GM23338 (cell line): ENCODE measurements at regions not wholly inside any gene's neighbourhood (a gene's known extent, or its start where the extent isn't known, plus 50 kb on each side); places are given as distances from the start of the nearest gene placed in this dataset.

Experiments used
- ATAC-seq: fragments of 200-7000 bp; cut with Tn5 transposase; 3 replicates; pipeline ENCODE4 v1.9.1; 2020
- DNase-seq: peaks from one replicate; pipeline ENCODE4 v3.0.0-alpha.2; 2015; ENCODE audit warnings: low spot score
- H2AFZ ChIP-seq: fragments of 200-600 bp; sonication (generic); 2 replicates; pipeline ENCODE4 v1.8.0; 2016; ENCODE audit warnings: antibody characterized with exemption, mild to moderate bottlenecking, moderate library complexity
- H3F3A ChIP-seq: fragments of 200-600 bp; sonication (generic); replicated peaks from 2 replicates; pipeline ENCODE4 v1.8.0; 2017; ENCODE audit warnings: antibody characterized with exemption, mixed run types, low read depth
- H3K27ac ChIP-seq: fragments of 200-600 bp; sonication (generic); 2 replicates; pipeline ENCODE4 v1.6.1; 2016; ENCODE audit warnings: low read depth
- H3K27me3 ChIP-seq: fragments of 200-600 bp; sonication (generic); 2 replicates; pipeline ENCODE4 v1.8.0; 2016; ENCODE audit warnings: mild to moderate bottlenecking, mixed run types, moderate library complexity; ENCODE audit not compliant: insufficient read depth
- H3K36me3 ChIP-seq: fragments of 200-600 bp; sonication (generic); 2 replicates; pipeline ENCODE4 v1.8.0; 2016; ENCODE audit warnings: mild to moderate bottlenecking; ENCODE audit not compliant: insufficient read depth
- H3K4me1 ChIP-seq: fragments of 200-600 bp; sonication (generic); 2 replicates; pipeline ENCODE4 v1.8.0; 2016; ENCODE audit warnings: mild to moderate bottlenecking, moderate library complexity; ENCODE audit not compliant: insufficient read depth
- H3K4me2 ChIP-seq: fragments of 200-600 bp; sonication (generic); 2 replicates; pipeline ENCODE4 v1.7.1; 2017; ENCODE audit warnings: mixed run types
- H3K4me3 ChIP-seq: fragments of 200-600 bp; sonication (generic); 2 replicates; pipeline ENCODE4 v1.6.1; 2016; ENCODE audit warnings: mixed run types
- H3K79me2 ChIP-seq: fragments of 200-600 bp; sonication (generic); replicated peaks from 2 replicates; pipeline ENCODE4 v1.8.0; 2017; ENCODE audit warnings: mild to moderate bottlenecking; ENCODE audit not compliant: insufficient read depth
- H3K9me2 ChIP-seq: fragments of 200-600 bp; sonication (generic); 2 replicates; pipeline ENCODE4 v1.8.0; 2017; ENCODE audit not compliant: insufficient read depth
- H4K20me1 ChIP-seq: fragments of 200-600 bp; sonication (generic); replicated peaks from 2 replicates; pipeline ENCODE4 v1.8.0; 2017; ENCODE audit warnings: mild to moderate bottlenecking; ENCODE audit not compliant: insufficient read depth
- H3K27ac Mint-ChIP-seq: 2 replicates; pipeline ENCODE4 v1.8.0; 2020; ENCODE audit warnings: inconsistent platforms, mild to moderate bottlenecking, moderate library complexity, mixed read lengths
- H3K27me3 Mint-ChIP-seq: 3 replicates; pipeline ENCODE4 v1.8.0; 2022; ENCODE audit warnings: low read depth, mild to moderate bottlenecking, moderate library complexity, mixed read lengths, inconsistent platforms; ENCODE audit not compliant: insufficient read depth, poor library complexity
- H3K36me3 Mint-ChIP-seq: 3 replicates; pipeline ENCODE4 v1.8.0; 2021; ENCODE audit warnings: low read depth, mild to moderate bottlenecking, inconsistent platforms, moderate library complexity, mixed read lengths
- H3K4me1 Mint-ChIP-seq: 3 replicates; pipeline ENCODE4 v1.8.0; 2020; ENCODE audit warnings: mild to moderate bottlenecking, inconsistent platforms, mixed read lengths
- H3K4me3 Mint-ChIP-seq: 3 replicates; pipeline ENCODE4 v1.8.0; 2021; ENCODE audit warnings: moderate library complexity, mild to moderate bottlenecking, inconsistent platforms, mixed read lengths
- H3K9me3 Mint-ChIP-seq: 3 replicates; pipeline ENCODE4 v1.8.0; 2020; ENCODE audit warnings: moderate library complexity, mild to moderate bottlenecking, inconsistent platforms, mixed read lengths
- CREB1 ChIP-seq: fragments of 250-450 bp; sonication (Bioruptor Pico); IDR thresholded peaks from 2 replicates; pipeline ENCODE4 v1.5.0; 2020; ENCODE audit warnings: low read depth, mild to moderate bottlenecking, moderate library complexity
- ETS1 ChIP-seq: IDR thresholded peaks from 2 replicates; pipeline ENCODE4 v1.6.1; 2016; ENCODE audit warnings: antibody characterized with exemption
- EZH2 ChIP-seq: fragments of 200-600 bp; sonication (generic); IDR thresholded peaks from one replicate; pipeline ENCODE4 v1.8.0; 2017; ENCODE audit warnings: antibody characterized with exemption, mild to moderate bottlenecking, low read depth; ENCODE audit not compliant: unreplicated experiment
- EZH2phosphoT487 ChIP-seq: fragments of 200-600 bp; sonication (generic); IDR thresholded peaks from one replicate; pipeline ENCODE4 v1.8.1; 2018; ENCODE audit warnings: antibody characterized with exemption; ENCODE audit not compliant: unreplicated experiment
- JUNB ChIP-seq: IDR thresholded peaks from one replicate; pipeline ENCODE4 v1.6.1; 2016; ENCODE audit warnings: antibody characterized with exemption; ENCODE audit not compliant: unreplicated experiment
- NANOG ChIP-seq: IDR thresholded peaks from 2 replicates; pipeline ENCODE4 v1.6.1; 2016; ENCODE audit warnings: antibody characterized with exemption, borderline replicate concordance
- POLR2AphosphoS5 ChIP-seq: IDR thresholded peaks from 2 replicates; pipeline ENCODE4 v1.6.1; 2016; ENCODE audit warnings: antibody characterized with exemption, low read depth
- REST ChIP-seq: IDR thresholded peaks from one replicate; pipeline ENCODE4 v1.6.1; 2018; ENCODE audit warnings: antibody characterized with exemption; ENCODE audit not compliant: unreplicated experiment
- STAT1 ChIP-seq: IDR thresholded peaks from one replicate; pipeline ENCODE4 v1.6.1; 2016; ENCODE audit warnings: antibody characterized with exemption; ENCODE audit not compliant: unreplicated experiment
- ZNF114 ChIP-seq: fragments of 250-450 bp; sonication (Bioruptor Pico); IDR thresholded peaks from 2 replicates; pipeline ENCODE4 v1.5.0; 2020; ENCODE audit warnings: mild to moderate bottlenecking, moderate library complexity
- ZNF331 ChIP-seq: fragments of 250-450 bp; sonication (Bioruptor Pico); IDR thresholded peaks from 2 replicates; pipeline ENCODE4 v1.5.0; 2020; ENCODE audit warnings: low read depth, mild to moderate bottlenecking, moderate library complexity
- TF ChIP-seq, protein P1 (sequence below), 2 experiments: fragments of 200-600 bp in 1 of 2; sonication (generic) in 1 of 2; conservative IDR thresholded peaks; 2 replicates each; pipeline versions ENCODE4 v1.5.1 to v1.6.1; 2016 to 2017; ENCODE audit warnings: antibody characterized with exemption in 2 of 2, low read depth in 2 of 2, mild to moderate bottlenecking in 2 of 2, moderate library complexity in 1 of 2
- TF ChIP-seq, protein P2 (sequence below): fragments of 250-450 bp; sonication (Bioruptor Pico); IDR thresholded peaks from 2 replicates; pipeline ENCODE4 v1.5.0; 2020; ENCODE audit warnings: mild to moderate bottlenecking, moderate library complexity

GRCh38 chr5:67976891-67977601 lies 238.5 kb upstream of the PIK3R1 start:
- no peaks in the 10 kb centered on the region for H4K20me1 ChIP-seq
- H3K4me1 ChIP-seq: no peaks in the 10 kb centered on the region
- H3K9me3 Mint-ChIP-seq: no peaks in the 10 kb centered on the region
- H3K27ac ChIP-seq: no peak overlapping the region
- H3K27ac Mint-ChIP-seq: no peak overlapping the region
- no peak overlapping the region for H3K4me3 Mint-ChIP-seq
- DNase-seq (no peak), ATAC-seq (no peak)
- no peaks in the 10 kb centered on the region for H3K36me3 Mint-ChIP-seq
- H3K79me2 ChIP-seq: no peaks in the 10 kb centered on the region
- no peaks in the 10 kb centered on the region for H3K4me1 Mint-ChIP-seq
- H3K4me3 ChIP-seq: no peak overlapping the region
- peaks cover 2% of the 10 kb centered on the region for H3K27me3 Mint-ChIP-seq
- no peak overlapping the region for H3K4me2 ChIP-seq
- H3K36me3 ChIP-seq: no peaks in the 10 kb centered on the region
- H3K27me3 ChIP-seq: no peaks in the 10 kb centered on the region
- H3K9me2 ChIP-seq: peaks cover 9% of the 10 kb centered on the region; the same call in 1 of the 2 replicates
- H2AFZ ChIP-seq: 0 out of 2 replicates have a peak overlapping the region, but pooled peaks have one; percentile 9
- no peaks in the 10 kb centered on the region for H3F3A ChIP-seq
- no peak for TF ChIP-seq STAT1
- TF ChIP-seq JUNB: no peak
- TF ChIP-seq EZH2: no peak
- TF ChIP-seq REST: no peak
- TF ChIP-seq, protein P1, sequence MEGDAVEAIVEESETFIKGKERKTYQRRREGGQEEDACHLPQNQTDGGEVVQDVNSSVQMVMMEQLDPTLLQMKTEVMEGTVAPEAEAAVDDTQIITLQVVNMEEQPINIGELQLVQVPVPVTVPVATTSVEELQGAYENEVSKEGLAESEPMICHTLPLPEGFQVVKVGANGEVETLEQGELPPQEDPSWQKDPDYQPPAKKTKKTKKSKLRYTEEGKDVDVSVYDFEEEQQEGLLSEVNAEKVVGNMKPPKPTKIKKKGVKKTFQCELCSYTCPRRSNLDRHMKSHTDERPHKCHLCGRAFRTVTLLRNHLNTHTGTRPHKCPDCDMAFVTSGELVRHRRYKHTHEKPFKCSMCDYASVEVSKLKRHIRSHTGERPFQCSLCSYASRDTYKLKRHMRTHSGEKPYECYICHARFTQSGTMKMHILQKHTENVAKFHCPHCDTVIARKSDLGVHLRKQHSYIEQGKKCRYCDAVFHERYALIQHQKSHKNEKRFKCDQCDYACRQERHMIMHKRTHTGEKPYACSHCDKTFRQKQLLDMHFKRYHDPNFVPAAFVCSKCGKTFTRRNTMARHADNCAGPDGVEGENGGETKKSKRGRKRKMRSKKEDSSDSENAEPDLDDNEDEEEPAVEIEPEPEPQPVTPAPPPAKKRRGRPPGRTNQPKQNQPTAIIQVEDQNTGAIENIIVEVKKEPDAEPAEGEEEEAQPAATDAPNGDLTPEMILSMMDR (conservative IDR thresholded peaks at IDR 0.05; ENCODE audit: low read depth in 2 of 2): no peak
- TF ChIP-seq POLR2AphosphoS5: no peak
- no peak for TF ChIP-seq CREB1 (CRISPR knock-in tag)
- TF ChIP-seq EZH2phosphoT487: no peak
- TF ChIP-seq NANOG: no peak
- no peak for TF ChIP-seq ZNF331 (CRISPR knock-in tag)
- TF ChIP-seq, protein P2, sequence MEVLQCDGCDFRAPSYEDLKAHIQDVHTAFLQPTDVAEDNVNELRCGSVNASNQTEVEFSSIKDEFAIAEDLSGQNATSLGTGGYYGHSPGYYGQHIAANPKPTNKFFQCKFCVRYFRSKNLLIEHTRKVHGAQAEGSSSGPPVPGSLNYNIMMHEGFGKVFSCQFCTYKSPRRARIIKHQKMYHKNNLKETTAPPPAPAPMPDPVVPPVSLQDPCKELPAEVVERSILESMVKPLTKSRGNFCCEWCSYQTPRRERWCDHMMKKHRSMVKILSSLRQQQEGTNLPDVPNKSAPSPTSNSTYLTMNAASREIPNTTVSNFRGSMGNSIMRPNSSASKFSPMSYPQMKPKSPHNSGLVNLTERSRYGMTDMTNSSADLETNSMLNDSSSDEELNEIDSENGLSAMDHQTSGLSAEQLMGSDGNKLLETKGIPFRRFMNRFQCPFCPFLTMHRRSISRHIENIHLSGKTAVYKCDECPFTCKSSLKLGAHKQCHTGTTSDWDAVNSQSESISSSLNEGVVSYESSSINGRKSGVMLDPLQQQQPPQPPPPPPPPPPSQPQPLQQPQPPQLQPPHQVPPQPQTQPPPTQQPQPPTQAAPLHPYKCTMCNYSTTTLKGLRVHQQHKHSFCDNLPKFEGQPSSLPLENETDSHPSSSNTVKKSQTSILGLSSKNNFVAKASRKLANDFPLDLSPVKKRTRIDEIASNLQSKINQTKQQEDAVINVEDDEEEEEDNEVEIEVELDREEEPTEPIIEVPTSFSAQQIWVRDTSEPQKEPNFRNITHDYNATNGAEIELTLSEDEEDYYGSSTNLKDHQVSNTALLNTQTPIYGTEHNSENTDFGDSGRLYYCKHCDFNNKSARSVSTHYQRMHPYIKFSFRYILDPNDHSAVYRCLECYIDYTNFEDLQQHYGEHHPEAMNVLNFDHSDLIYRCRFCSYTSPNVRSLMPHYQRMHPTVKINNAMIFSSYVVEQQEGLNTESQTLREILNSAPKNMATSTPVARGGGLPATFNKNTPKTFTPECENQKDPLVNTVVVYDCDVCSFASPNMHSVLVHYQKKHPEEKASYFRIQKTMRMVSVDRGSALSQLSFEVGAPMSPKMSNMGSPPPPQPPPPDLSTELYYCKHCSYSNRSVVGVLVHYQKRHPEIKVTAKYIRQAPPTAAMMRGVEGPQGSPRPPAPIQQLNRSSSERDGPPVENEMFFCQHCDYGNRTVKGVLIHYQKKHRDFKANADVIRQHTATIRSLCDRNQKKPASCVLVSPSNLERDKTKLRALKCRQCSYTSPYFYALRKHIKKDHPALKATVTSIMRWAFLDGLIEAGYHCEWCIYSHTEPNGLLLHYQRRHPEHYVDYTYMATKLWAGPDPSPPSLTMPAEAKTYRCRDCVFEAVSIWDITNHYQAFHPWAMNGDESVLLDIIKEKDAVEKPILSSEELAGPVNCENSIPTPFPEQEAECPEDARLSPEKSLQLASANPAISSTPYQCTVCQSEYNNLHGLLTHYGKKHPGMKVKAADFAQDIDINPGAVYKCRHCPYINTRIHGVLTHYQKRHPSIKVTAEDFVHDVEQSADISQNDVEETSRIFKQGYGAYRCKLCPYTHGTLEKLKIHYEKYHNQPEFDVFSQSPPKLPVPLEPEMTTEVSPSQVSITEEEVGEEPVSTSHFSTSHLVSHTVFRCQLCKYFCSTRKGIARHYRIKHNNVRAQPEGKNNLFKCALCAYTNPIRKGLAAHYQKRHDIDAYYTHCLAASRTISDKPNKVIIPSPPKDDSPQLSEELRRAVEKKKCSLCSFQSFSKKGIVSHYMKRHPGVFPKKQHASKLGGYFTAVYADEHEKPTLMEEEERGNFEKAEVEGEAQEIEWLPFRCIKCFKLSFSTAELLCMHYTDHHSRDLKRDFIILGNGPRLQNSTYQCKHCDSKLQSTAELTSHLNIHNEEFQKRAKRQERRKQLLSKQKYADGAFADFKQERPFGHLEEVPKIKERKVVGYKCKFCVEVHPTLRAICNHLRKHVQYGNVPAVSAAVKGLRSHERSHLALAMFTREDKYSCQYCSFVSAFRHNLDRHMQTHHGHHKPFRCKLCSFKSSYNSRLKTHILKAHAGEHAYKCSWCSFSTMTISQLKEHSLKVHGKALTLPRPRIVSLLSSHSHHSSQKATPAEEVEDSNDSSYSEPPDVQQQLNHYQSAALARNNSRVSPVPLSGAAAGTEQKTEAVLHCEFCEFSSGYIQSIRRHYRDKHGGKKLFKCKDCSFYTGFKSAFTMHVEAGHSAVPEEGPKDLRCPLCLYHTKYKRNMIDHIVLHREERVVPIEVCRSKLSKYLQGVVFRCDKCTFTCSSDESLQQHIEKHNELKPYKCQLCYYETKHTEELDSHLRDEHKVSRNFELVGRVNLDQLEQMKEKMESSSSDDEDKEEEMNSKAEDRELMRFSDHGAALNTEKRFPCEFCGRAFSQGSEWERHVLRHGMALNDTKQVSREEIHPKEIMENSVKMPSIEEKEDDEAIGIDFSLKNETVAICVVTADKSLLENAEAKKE (CRISPR knock-in tag): no peak
- no peak for TF ChIP-seq ZNF114
- no peak for TF ChIP-seq ETS1
